DND-41 (cell line): ENCODE measurements at regions not wholly inside any gene's neighbourhood (a gene's known extent, or its start where the extent isn't known, plus 50 kb on each side); places are given as distances from the start of the nearest gene placed in this dataset.

Experiments used
- EZH2 ChIP-seq: IDR thresholded peaks from 3 replicates; pipeline ENCODE4 v1.6.1; 2012; ENCODE audit warnings: borderline replicate concordance, low read depth, mild to moderate bottlenecking, moderate library complexity, low read length, inconsistent platforms; ENCODE audit not compliant: severe bottlenecking
- TF ChIP-seq, protein P1 (sequence below): IDR thresholded peaks from 2 replicates; pipeline ENCODE4 v1.5.1; 2012; ENCODE audit warnings: borderline replicate concordance, low read length, moderate library complexity, mild to moderate bottlenecking; ENCODE audit not compliant: poor library complexity, severe bottlenecking; ENCODE audit errors: extremely low read depth

GRCh38 chr12:19630536-19630935 lies 191.2 kb downstream of the AEBP2 start:
- TF ChIP-seq, protein P1, sequence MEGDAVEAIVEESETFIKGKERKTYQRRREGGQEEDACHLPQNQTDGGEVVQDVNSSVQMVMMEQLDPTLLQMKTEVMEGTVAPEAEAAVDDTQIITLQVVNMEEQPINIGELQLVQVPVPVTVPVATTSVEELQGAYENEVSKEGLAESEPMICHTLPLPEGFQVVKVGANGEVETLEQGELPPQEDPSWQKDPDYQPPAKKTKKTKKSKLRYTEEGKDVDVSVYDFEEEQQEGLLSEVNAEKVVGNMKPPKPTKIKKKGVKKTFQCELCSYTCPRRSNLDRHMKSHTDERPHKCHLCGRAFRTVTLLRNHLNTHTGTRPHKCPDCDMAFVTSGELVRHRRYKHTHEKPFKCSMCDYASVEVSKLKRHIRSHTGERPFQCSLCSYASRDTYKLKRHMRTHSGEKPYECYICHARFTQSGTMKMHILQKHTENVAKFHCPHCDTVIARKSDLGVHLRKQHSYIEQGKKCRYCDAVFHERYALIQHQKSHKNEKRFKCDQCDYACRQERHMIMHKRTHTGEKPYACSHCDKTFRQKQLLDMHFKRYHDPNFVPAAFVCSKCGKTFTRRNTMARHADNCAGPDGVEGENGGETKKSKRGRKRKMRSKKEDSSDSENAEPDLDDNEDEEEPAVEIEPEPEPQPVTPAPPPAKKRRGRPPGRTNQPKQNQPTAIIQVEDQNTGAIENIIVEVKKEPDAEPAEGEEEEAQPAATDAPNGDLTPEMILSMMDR = no peak
- TF ChIP-seq EZH2 = no peak
